GM19240 (cell line): ENCODE measurements at regions not wholly inside any gene's neighbourhood (a gene's known extent, or its start where the extent isn't known, plus 50 kb on each side); places are given as distances from the start of the nearest gene placed in this dataset.

Experiments used
- DNase-seq: peaks from one replicate; pipeline ENCODE4 v3.0.0; 2011; ENCODE audit warnings: low spot score; ENCODE audit not compliant: insufficient read length

- no peak for DNase-seq
These were observed 347.8 kb upstream of the SLC35B3 start for GRCh38 chr6:8783191-8783590.

- no peak for DNase-seq
These were observed 345.3 kb upstream of the SLC35B3 start for GRCh38 chr6:8780653-8781052.

DNA sequence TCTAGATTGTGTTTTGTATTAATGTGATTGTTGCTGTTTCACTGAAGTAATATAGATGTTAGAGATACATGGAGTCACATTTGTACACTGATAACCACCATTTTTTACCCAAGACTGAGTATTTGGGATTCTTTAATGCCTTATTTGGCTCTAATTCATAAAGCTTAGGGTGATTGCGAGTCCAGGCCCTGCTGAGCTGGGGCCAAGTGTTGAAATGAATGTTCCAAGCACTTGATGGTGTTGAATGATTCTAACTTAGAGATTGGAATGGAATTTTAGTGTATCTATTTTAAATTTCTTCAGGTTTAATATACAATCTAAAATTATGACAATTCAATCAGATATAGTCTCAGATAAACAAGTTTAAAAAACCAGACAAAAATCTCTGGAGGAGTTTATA, 329.4 kb upstream of the SLC35B3 start:
- DNase-seq: no peak

DNA sequence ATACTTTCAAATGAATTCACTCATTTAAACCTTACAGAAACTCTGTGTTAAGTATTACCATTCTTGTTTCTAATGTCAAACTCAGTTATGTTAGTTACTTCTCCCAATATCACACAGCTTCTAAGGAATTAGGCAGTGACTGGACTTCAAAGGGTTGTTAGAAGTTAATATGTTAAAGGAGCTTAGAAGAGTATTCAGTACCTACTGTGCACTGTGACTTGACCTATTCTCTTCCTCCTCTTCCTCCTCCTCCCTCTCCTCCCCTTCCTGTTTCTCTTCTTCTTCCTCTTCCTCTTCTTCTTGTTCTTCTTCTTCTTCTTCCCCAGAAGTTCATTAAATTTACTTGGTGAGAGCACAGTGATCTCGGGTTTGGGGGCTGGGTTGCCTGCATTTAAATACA, 325.6 kb upstream of the SLC35B3 start:
- DNase-seq: no peak

- DNase-seq: no peak
These were observed 323.1 kb upstream of the SLC35B3 start for GRCh38 chr6:8758412-8758811.

- no peak for DNase-seq
These were observed 315.3 kb upstream of the SLC35B3 start for GRCh38 chr6:8750627-8751026.

DNA sequence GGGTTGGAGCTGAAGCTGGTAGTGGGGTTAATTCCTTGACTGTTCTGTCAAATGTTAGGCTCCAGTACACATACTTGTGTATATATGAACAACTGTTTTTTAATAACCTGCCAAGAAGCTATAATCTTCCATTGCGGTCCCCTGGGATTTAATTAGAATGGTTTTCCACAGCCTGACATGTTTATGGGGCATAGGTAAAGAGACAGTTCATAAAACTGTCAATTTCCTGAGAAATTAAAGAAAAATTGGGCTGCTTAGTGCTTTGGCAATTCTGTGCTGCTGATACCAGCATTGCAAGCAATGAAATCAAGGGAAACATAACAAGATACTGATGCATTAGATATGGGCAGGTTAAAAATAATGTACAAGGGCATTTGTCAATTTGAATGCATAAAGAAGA, 314.1 kb upstream of the SLC35B3 start:
- DNase-seq: no peak

DNA sequence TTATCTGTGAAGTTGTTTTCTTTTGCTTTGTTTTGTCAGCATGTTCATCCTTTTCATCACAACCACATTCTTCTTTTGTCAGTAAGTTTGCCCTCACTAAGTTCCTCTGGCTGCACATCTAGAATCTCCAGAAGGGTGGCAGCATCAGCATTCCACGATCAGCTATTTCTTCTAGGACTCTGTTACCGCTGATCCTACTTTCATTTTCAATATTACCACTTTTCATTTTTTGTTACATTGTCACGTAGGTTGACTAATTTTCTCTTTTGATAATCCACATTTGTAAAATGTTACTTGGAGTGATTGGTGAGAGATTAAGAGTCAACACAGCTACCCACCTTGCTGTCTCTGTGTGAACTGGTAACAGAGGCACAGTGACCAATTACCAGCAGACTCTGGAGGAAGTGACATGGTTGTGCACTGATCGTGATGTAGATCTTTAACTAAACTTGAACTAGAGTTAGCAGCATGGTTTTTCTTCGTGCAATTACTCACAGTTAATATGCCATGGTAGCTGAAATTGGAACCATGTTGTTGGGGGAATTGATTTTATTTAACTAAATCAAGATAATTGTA, 307.9 kb upstream of the SLC35B3 start:
- no peak for DNase-seq

GRCh38 chr6:8739454-8739853, 304.1 kb upstream of the SLC35B3 start:
- no peak for DNase-seq

DNA sequence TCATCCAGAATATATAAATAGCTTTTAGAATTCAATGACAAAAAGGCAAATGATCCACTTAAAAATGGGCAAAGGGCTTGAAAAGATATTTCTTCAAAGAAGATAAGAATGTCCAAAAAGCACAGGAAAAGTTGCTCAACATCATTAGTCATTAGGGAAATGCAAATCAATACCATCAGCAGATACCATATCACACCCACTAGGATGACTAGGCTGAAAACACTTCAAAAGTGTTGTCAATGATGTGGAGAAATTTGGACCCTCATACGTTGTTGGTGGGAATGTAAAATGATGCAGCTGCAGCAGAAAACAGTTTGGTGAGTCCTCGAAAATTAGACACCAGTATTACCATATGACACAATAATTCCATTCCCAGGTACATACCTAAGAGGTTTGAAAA, 303.6 kb upstream of the SLC35B3 start:
- DNase-seq: no peak

GRCh38 chr6:8736156-8736895, 301.0 kb upstream of the SLC35B3 start:
- no peak for DNase-seq

DNA sequence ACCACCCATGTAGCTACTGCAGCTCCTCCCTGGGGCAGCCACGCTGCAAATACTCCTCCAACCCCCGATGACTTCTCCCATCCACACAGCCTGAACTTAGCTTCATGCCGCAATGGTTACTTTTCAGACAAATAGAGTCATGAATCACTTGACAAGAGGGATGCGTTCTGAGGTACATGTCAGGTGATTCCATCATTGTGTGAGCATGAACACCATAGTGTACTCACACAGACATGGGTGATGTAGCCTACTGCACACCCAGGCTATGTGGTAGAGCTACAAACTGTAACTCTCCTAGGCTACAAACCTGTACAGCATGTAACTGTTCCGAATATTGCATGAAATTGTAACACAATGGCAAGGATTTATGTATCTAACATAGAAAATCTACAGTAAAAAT, 298.5 kb upstream of the SLC35B3 start:
- DNase-seq: no peak

GRCh38 chr6:8731874-8732273, 296.5 kb upstream of the SLC35B3 start:
- no peak for DNase-seq

DNA sequence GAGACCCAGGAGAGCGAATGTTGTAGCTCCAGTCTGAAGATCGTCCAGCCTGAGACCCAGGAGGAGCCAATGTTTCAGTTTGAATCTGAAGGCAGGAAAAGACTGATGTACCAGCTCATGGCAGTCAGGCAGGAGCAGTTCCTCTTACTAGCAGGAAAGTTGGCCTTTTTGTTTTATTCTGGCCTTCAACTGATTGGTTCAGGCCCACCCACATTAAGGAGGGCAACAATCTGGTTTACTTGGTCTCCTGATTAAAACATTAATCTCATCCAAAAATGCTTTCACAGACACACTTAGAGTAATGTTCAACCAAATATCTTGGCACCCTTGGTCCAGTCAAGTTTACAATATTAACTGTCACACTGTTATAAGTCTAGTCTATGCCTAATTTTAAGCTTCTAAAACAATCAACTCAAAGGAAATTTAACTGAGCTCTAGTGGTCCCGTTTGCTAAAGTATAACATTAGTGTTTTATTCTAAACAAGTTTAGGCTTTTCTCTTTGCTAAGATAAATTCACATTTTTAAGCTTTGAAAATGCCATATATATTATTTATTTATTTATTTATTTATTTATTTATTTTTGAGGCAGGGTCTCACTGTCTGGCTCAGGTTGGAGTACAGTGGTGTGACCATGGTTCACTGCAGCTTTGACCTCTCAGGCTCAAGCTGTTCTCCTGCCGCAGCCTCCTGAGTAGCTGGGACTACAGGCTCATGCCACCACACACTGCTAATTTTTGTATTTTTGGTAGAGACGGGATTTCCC, 275.5 kb upstream of the SLC35B3 start:
- DNase-seq: no peak

DNA sequence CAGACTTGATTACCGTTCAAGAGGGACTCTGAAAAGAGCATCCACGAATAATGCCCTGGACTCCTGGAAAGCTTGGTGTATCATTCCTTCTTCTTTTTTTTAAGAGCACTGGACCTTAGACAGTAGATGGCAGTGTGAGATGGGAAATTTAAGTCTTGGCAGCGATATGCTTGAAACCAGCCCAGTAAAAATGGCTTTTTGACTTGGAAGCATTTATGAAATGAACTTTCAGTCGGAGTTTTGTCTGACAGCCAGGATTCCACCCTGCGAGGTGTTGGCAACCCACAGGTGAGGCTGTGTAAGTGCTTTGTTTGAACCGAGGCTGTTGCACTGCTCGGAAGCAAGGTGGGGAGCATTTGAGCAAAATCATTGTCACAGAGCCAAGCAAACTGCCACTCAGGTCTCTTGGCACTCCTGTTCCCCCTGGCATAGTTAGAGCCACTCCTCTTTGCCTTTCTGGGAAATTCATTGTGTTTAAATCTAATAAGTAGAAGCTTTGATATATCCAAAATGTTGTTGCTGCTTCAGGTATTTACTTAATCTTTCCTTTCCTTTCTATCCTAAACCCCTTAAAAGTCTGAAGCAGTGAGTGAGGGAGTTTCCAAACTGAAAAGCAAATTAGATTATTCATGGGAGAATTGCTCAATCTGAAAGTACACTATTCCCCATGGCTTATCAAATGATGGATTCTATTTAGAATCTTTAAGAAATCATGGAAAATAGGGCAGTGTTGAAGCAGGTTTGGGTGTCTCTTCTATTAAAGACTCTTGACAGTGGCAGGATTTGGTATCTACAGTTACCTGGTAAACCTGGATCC, 272.8 kb upstream of the SLC35B3 start:
- DNase-seq: no peak

- DNase-seq: no peak
These were observed 272.0 kb upstream of the SLC35B3 start for GRCh38 chr6:8707369-8707768.

DNA sequence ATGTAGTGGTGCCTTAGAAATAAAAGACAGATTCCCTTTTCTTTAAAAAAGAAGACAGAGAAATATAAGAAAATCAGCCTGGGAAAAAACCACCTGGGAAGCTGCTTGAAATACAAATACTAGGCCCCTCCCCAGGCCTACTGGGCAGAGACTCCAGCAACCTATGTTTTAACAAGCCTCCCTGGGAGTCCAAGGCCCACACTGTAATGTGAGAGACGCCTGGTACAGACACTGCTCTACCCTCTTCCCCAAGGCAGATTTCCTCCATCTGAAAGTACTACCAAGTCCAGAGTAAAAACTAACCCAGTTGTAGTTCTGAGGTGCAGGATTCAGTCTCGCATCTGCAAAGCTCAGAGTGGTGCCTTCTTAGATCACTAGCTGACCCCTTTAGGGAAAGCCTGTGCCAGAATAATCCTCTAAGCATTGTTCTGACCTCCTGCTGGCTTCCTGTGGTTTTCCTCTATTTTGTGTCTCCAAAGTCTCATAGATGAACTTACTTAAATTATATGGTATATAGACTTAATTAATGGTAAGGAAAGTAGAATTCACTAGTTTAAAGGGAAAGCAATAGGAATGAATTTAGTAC, 270.2 kb upstream of the SLC35B3 start:
- DNase-seq: no peak

GRCh38 chr6:8703059-8703458, 267.7 kb upstream of the SLC35B3 start:
- no peak for DNase-seq

DNA sequence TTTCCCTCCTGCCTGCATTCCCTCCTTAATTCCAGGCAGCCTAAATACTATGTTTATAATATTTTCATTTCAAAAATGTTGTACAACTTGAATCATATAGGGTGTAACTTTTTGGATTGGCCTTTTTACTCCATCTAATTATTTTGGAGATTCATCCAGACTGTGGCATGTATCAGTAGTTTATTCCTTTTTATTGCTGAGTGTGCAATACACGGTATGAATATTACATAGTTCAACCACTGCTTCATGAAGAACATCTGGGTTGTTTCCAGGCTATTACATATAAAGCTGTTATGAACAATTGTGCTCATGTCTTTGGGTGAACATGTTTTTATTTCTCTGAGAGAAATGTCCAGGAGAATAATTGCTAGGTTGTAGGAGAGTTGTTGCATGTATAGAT, 253.5 kb upstream of the SLC35B3 start:
- DNase-seq: no peak

- DNase-seq: no peak
These were observed 250.7 kb upstream of the SLC35B3 start for GRCh38 chr6:8686077-8686476.

GRCh38 chr6:8683204-8683603, 247.9 kb upstream of the SLC35B3 start:
- no peak for DNase-seq
